HTR-8/SVneo (cell line): ENCODE measurements at regions not wholly inside any gene's neighbourhood (a gene's known extent, or its start where the extent isn't known, plus 50 kb on each side); places are given as distances from the start of the nearest gene placed in this dataset.
"Not testable (repeated sequence)": the region's sequence is repeated elsewhere in the genome, so short reads cannot be mapped to it uniquely, and the experiment has no call there.

Experiments used
- DNase-seq: peaks from one replicate; pipeline ENCODE4 v3.0.0; 2011; ENCODE audit warnings: low spot score, mixed read lengths; ENCODE audit not compliant: insufficient read length
- FAIRE-seq: peaks from 2 replicates; lab custom pipeline; 2011; peaks lifted over from hg19 to GRCh38; lab: Jason Lieb, UNC

- FAIRE-seq (no peak), DNase-seq (no peak)
Measured at GRCh38 chr6:112568066-112568465, 220.9 kb downstream of the RFPL4B start.

GRCh38 chr6:112571488-112572270 is 224.5 kb downstream of the RFPL4B start:
- no peak for DNase-seq
- no peak for FAIRE-seq

- FAIRE-seq: peak; percentile 40
- no peak for DNase-seq
Measured at GRCh38 chr6:112574190-112574589, 227.1 kb downstream of the RFPL4B start.

- DNase-seq: no peak
- FAIRE-seq: no peak
Measured at GRCh38 chr6:112575309-112575834, 228.2 kb downstream of the RFPL4B start.

- DNase-seq (no peak), FAIRE-seq (no peak)
Measured at GRCh38 chr6:112576423-112576822, 229.3 kb downstream of the RFPL4B start.

- no peak for FAIRE-seq
- DNase-seq: no peak
Measured at GRCh38 chr6:112579601-112580000, 232.5 kb downstream of the RFPL4B start.

- DNase-seq (no peak), FAIRE-seq (no peak)
Measured at GRCh38 chr6:112581015-112581414, 233.9 kb downstream of the RFPL4B start.

GRCh38 chr6:112590326-112590725 is 243.2 kb downstream of the RFPL4B start:
- DNase-seq: no peak
- no peak for FAIRE-seq

- FAIRE-seq (no peak), DNase-seq (no peak)
Measured at GRCh38 chr6:112591329-112591728, 244.2 kb downstream of the RFPL4B start.

- no peak for DNase-seq
- FAIRE-seq: no peak
Measured at GRCh38 chr6:112592159-112592558, 245.0 kb downstream of the RFPL4B start.

GRCh38 chr6:112594886-112595594 is 247.9 kb downstream of the RFPL4B start:
- DNase-seq (no peak), FAIRE-seq (no peak)

GRCh38 chr6:112595841-112596240 is 248.7 kb downstream of the RFPL4B start:
- no peak for DNase-seq
- no peak for FAIRE-seq

- DNase-seq (no peak), FAIRE-seq (no peak)
Measured at GRCh38 chr6:112597176-112597575, 250.0 kb downstream of the RFPL4B start.

GRCh38 chr6:112600168-112600567 is 253.0 kb downstream of the RFPL4B start:
- FAIRE-seq (no peak), DNase-seq (no peak)

- FAIRE-seq (no peak), DNase-seq (no peak)
Measured at GRCh38 chr6:112603726-112604125, 256.6 kb downstream of the RFPL4B start.

- FAIRE-seq (no peak), DNase-seq (no peak)
Measured at GRCh38 chr6:112606656-112607435, 259.7 kb downstream of the RFPL4B start.

GRCh38 chr6:112608925-112609324 is 261.8 kb downstream of the RFPL4B start:
- FAIRE-seq, DNase-seq: not testable (repeated sequence)

- DNase-seq (no peak), FAIRE-seq (no peak)
Measured at GRCh38 chr6:112613410-112613809, 266.3 kb downstream of the RFPL4B start.

GRCh38 chr6:112618849-112619248 is 271.7 kb downstream of the RFPL4B start:
- FAIRE-seq: no peak
- peak; percentile 13 for DNase-seq

GRCh38 chr6:112620812-112621569 is 273.9 kb downstream of the RFPL4B start:
- no peak for DNase-seq
- FAIRE-seq: no peak
